SH-SY5Y (cell line): ENCODE measurements at regions not wholly inside any gene's neighbourhood (a gene's known extent, or its start where the extent isn't known, plus 50 kb on each side); places are given as distances from the start of the nearest gene placed in this dataset.

Source experiments
- GATA2 ChIP-seq: IDR thresholded peaks from 2 replicates; pipeline ENCODE4 v1.6.1; 2011; ENCODE audit warnings: mild to moderate bottlenecking, low read depth, low read length
- GATA3 ChIP-seq: IDR thresholded peaks from 2 replicates; pipeline ENCODE4 v1.6.1; 2011; ENCODE audit warnings: low read depth, mild to moderate bottlenecking, low read length, moderate library complexity

- no peak for TF ChIP-seq GATA3
- no peak for TF ChIP-seq GATA2
Observed at GRCh38 chr2:128619471-128620325, 301.0 kb upstream of the HS6ST1 start.
